ENCODE measurements at regions not wholly inside any gene's neighbourhood (a gene's known extent, or its start where the extent isn't known, plus 50 kb on each side); places are given as distances from the start of the nearest gene placed in this dataset.

DNA sequence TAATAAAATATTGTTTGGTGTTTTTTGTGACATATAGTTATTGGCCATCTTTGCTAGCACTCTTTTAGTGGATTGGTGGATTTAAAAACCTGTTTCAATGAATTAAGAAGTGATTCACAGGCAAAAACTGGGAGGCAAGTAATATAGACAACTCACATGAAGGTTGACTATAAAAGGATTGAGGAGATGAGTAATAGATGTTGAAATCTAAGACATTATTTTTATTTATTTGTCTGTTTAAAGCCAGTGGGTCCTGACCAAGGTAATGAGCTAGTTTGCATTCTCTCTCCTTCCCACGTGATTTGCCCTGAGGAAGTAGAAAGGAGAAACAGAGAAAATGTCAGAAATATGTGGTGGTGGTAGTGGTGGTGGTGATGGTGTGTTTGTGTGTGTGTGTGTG is 351.5 kb upstream of the ZP4 start:
- Histone ChIP-seq H2BK20ac (ENCODE audit: low read depth, low read length, poor library complexity, severe bottlenecking) (no peak overlapping the region), H3T11ph (ENCODE audit: low read length) (no peak overlapping the region), H3K9ac (ENCODE audit: extremely low read depth, insufficient read length, low read length) (no peak overlapping the region), H3K4me1 (ENCODE audit: insufficient read depth, low read length) (no peaks in the 10 kb centered on the region), H2AFZ (ENCODE audit: low read length) (no peak overlapping the region), H4K20me1 (ENCODE audit: control insufficient read depth, insufficient read depth, insufficient read length) (no peaks in the 10 kb centered on the region), H3K9me3 (ENCODE audit: control insufficient read depth, low read depth, low read length) (no peaks in the 10 kb centered on the region), H3K79me2 (ENCODE audit: insufficient read depth, low read length) (no peaks in the 10 kb centered on the region), H4K8ac (replicated peaks; ENCODE audit: insufficient read length, low read depth, low read length) (no peak overlapping the region), H3K27me3 (ENCODE audit: insufficient read depth, low read length) (no peaks in the 10 kb centered on the region), H2BK15ac (ENCODE audit: low read depth, low read length) (no peak overlapping the region), H3K79me1 (ENCODE audit: insufficient read depth, low read depth, low read length, poor library complexity, severe bottlenecking) (no peaks in the 10 kb centered on the region), H4K91ac (ENCODE audit: insufficient read length, low read depth, low read length) (no peak overlapping the region), H2BK120ac (ENCODE audit: low read depth, low read length, poor library complexity, severe bottlenecking) (no peak overlapping the region), H3K56ac (ENCODE audit: insufficient read length, low read depth, low read length) (no peak overlapping the region), H2BK12ac (ENCODE audit: insufficient read length, low read depth, low read length) (no peak overlapping the region), H3K4ac (ENCODE audit: low read depth, low read length) (no peak overlapping the region), H3K14ac (ENCODE audit: insufficient read depth, low read length) (no peak overlapping the region), H3K4me2 (ENCODE audit: insufficient read depth, insufficient read length, low read length) (no peak overlapping the region), H4K5ac (ENCODE audit: insufficient read length, low read depth, low read length) (no peak overlapping the region), H3K23ac (ENCODE audit: insufficient read length, low read depth, low read length) (no peak overlapping the region), H3K23me2 (ENCODE audit: insufficient read length, low read depth, low read length, poor library complexity, severe bottlenecking) (no peaks in the 10 kb centered on the region), H3K27ac (ENCODE audit: insufficient read length, low read depth, low read length) (no peak overlapping the region), H2AK5ac (ENCODE audit: insufficient read length, low read length) (no peak overlapping the region), H2BK5ac (ENCODE audit: insufficient read length, low read length) (no peak overlapping the region), H3K18ac (ENCODE audit: insufficient read length, low read depth, low read length) (no peak overlapping the region)
- Mint-ChIP-seq H3K9me3 (peaks cover 2 to 4% of the 10 kb centered on the region in 2 experiments; a peak in 2 of 5 replicates), H3K27ac (no peak overlapping the region; a peak in 1 of 7 replicates), H3K27me3 (ENCODE audit: low read depth) (no peaks in the 10 kb centered on the region), H3K4me3 (no peak overlapping the region; a peak in 1 of 5 replicates), H3K36me3 (ENCODE audit: insufficient read depth in 1 of 3, low read depth in 3 of 3) (peaks cover 0 to 3% (median 0%) of the 10 kb centered on the region in 3 experiments; a peak in 1 of 7 replicates), H3K4me1 (peaks cover 0 to 4% of the 10 kb centered on the region in 2 experiments; a peak in 1 of 4 replicates)
- DNase-seq, result no peak
- no CpG with 5 or more reads among the region's 1 CpG for WGBS (ENCODE audit: extremely low coverage, insufficient read length, low lambda C conversion rate)
- TF ChIP-seq, protein P1, sequence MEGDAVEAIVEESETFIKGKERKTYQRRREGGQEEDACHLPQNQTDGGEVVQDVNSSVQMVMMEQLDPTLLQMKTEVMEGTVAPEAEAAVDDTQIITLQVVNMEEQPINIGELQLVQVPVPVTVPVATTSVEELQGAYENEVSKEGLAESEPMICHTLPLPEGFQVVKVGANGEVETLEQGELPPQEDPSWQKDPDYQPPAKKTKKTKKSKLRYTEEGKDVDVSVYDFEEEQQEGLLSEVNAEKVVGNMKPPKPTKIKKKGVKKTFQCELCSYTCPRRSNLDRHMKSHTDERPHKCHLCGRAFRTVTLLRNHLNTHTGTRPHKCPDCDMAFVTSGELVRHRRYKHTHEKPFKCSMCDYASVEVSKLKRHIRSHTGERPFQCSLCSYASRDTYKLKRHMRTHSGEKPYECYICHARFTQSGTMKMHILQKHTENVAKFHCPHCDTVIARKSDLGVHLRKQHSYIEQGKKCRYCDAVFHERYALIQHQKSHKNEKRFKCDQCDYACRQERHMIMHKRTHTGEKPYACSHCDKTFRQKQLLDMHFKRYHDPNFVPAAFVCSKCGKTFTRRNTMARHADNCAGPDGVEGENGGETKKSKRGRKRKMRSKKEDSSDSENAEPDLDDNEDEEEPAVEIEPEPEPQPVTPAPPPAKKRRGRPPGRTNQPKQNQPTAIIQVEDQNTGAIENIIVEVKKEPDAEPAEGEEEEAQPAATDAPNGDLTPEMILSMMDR (conservative IDR thresholded peaks at IDR 0.05), result no peak
